Stimulated activated CD4-positive, alpha-beta T cell treated with anti-CD3 and anti-CD28 coated beads, TNF-alpha, amount 100 ng/mL, for 24 hours (primary cell): ENCODE measurements at regions not wholly inside any gene's neighbourhood (a gene's known extent, or its start where the extent isn't known, plus 50 kb on each side); places are given as distances from the start of the nearest gene placed in this dataset.
"Not testable (repeated sequence)": the region's sequence is repeated elsewhere in the genome, so short reads cannot be mapped to it uniquely, and the experiment has no call there.

Experiments used
- DNase-seq, 3 experiments: peaks; one replicate each; pipeline ENCODE4 v3.0.0-alpha.2; 2020; ENCODE audit warnings: low read depth in 3 of 3

GRCh38 chr22:23381661-23382427 is 198.2 kb downstream of the IGLL1 start:
- no peak for DNase-seq

- no peak for DNase-seq
Observed at GRCh38 chr22:23380911-23381310, 199.2 kb downstream of the IGLL1 start.

DNA sequence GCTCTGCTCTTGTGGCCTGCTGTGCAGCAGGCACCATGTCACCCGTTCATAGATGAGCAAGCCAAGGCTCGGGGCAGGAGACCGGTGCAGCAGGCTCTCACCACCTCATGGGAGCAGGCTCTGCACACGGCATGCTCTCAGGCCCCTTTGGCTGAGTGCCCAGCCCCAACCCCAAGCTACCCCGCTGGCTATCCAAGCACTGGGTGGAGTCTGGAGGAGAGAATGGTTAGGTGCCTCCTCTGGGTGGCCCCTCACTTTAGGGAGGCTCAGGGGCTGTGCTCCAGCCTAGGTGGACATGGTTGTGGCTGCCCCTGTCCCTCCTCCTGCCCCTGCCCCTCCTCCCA is 199.9 kb downstream of the IGLL1 start:
- DNase-seq, result no peak

- not testable (repeated sequence) for DNase-seq
Observed at GRCh38 chr22:23379540-23380229, 199.4 kb downstream of the BCR start.

DNA sequence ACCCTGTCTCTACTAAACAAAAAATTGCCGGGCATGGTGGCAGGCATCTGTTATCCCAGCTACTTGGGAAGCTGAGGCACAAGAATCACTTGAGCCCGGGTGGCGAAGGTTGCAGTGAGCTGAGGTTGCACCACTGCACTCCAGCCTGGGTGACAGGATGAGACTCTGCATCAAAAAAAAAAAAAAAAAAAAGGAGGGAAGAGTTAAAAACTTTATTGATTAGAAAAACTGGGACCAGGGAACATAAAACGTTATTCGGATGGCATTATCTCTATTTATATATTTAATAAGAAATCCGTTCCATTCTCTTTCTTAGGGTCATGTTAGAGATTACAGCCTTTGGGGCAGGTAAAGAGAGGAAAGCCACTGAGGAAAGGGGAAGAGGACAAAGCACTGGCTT is 197.5 kb downstream of the BCR start:
- DNase-seq, result no peak

DNA sequence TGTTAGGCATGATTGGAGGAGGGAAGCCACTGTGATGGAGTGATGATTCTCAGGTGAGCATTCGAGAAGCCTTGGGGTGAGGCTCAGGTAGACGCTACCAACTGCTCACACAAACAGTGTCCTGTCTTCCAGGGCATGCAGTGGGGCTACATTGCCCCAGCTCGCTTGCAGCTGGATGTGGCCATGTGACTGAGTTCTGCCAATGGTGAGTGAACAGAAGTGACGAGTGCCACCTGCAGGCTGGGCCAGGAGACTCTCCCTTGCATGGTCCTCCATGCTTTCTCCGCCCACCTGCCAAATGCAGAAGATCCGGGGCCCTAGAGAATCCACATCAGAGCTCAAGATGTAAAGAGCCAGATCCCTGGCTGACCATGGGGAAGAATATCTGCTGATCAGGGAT is 195.9 kb downstream of the BCR start:
- DNase-seq, result peak in 1 of 3 experiments; percentile 39

- DNase-seq, result no peak
Observed at GRCh38 chr22:23375031-23375827, 194.9 kb downstream of the BCR start.

DNA sequence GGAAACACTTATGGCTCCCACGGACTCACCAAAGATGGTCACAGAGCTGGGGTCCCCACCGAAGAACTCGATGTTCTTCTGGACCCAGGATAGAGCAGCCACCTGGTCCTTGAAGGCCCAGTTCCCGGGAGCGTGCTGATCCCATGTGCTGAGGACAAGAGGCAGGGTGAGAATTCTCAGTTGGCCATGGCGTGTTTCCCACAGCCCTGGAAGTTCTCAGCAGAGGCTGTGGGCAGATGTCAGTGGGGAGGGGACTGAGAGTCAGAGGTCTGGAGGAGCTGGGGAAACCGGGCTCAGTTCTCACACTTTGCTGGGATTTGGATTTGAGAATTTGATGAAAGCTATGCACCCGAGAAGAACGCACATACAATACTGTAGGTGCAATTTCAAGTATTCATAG is 193.3 kb downstream of the BCR start:
- DNase-seq, result no peak

DNA sequence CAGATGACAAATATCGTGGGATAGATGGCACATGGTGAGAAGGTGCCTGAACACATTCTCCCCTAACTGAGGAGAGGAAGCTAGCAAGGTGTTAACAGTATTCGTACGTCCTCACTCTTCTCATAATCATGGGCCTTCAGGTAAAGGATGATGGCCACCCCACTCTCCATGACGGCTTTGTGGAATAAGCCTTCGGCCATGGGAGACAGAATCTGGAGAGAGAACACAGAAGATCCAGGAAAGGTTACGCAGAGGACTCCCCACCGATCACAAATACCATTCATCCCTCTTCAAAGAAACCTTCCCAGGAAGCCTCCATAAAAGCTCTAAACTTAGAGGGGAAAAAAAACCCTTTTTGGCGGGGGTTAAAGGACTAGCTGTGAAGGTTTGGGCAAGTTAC is 189.9 kb downstream of the BCR start:
- no peak for DNase-seq

- no peak for DNase-seq
Observed at GRCh38 chr22:23369054-23369685, 188.9 kb downstream of the BCR start.
